ENCODE measurements at regions not wholly inside any gene's neighbourhood (a gene's known extent, or its start where the extent isn't known, plus 50 kb on each side); places are given as distances from the start of the nearest gene placed in this dataset.

DNA sequence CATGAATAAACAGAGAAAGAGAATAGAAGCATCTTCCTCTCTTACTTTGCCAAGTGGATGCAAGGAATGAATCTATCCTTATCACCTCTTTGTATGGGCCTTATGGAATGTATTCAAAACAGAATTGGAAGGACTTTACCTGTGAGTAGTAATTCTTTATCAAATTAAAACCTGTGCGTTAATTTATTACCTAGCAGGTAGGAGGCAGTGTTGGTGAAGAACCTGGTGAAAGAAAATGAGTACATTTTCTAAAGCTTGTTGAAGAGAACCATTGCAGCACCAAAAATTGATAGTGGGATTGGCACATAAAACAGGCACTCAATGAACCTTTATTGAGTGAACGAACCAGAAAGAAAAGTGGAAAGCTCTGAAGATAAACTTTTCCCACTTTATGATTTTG is 1302.1 kb upstream of the CELF4 start:
- TF ChIP-seq POLR2A (IDR thresholded peaks at IDR 0.05; ENCODE audit: low read depth, low read length) (no peak), POLR2AphosphoS5 (IDR thresholded peaks at IDR 0.05; ENCODE audit: insufficient read depth, low read depth, low read length) (no peak), EZH2 (IDR thresholded peaks at IDR 0.05; ENCODE audit: borderline replicate concordance, low read depth, low read length, severe bottlenecking) (no peak)
- TF ChIP-seq, protein P1, sequence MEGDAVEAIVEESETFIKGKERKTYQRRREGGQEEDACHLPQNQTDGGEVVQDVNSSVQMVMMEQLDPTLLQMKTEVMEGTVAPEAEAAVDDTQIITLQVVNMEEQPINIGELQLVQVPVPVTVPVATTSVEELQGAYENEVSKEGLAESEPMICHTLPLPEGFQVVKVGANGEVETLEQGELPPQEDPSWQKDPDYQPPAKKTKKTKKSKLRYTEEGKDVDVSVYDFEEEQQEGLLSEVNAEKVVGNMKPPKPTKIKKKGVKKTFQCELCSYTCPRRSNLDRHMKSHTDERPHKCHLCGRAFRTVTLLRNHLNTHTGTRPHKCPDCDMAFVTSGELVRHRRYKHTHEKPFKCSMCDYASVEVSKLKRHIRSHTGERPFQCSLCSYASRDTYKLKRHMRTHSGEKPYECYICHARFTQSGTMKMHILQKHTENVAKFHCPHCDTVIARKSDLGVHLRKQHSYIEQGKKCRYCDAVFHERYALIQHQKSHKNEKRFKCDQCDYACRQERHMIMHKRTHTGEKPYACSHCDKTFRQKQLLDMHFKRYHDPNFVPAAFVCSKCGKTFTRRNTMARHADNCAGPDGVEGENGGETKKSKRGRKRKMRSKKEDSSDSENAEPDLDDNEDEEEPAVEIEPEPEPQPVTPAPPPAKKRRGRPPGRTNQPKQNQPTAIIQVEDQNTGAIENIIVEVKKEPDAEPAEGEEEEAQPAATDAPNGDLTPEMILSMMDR (IDR thresholded peaks at IDR 0.05; ENCODE audit: extremely low read depth in 1 of 2, insufficient read depth in 1 of 2, low read depth in 1 of 2, low read length in 2 of 2), result no peak
- TF ChIP-seq, protein P2, sequence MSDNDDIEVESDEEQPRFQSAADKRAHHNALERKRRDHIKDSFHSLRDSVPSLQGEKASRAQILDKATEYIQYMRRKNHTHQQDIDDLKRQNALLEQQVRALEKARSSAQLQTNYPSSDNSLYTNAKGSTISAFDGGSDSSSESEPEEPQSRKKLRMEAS (IDR thresholded peaks at IDR 0.05; ENCODE audit: insufficient read depth, insufficient read length), result no peak

Measured in endothelial cell of umbilical vein (primary cell).